Endothelial cell of umbilical vein (primary cell): ENCODE measurements at regions not wholly inside any gene's neighbourhood (a gene's known extent, or its start where the extent isn't known, plus 50 kb on each side); places are given as distances from the start of the nearest gene placed in this dataset.

ENCODE experiments used
- BruUV-seq: library from RNA; stranded (reverse); fragments of 400-500 nt; replicated peaks from 2 replicates; lab custom pipeline; 2021; lab: Mats Ljungman, UMichigan
- CTCF ChIA-PET: fragments of 300-600, 350-600 bp; sonication (Branson Sonifier 250); formaldehyde crosslinking; loops from one replicate; lab custom pipeline; 2021; ENCODE audit warnings: antibody characterized with exemption, inconsistent platforms; lab: Charles Lee
- POLR2A ChIA-PET: fragments of 300-600, 350-600 bp; sonication (Branson Sonifier 250); formaldehyde crosslinking; loops from one replicate; lab custom pipeline; 2021; ENCODE audit warnings: antibody characterized with exemption, inconsistent platforms; lab: Charles Lee
- DNase-seq: peaks from one replicate; pipeline ENCODE4 v3.0.0-alpha.2; 2011; ENCODE audit warnings: low read depth, low spot score
- FAIRE-seq: peaks from 2 replicates; lab custom pipeline; 2011; peaks lifted over from hg19 to GRCh38; lab: Jason Lieb, UNC
- H2AFZ ChIP-seq: 2 replicates; pipeline ENCODE4 v1.6.0; 2012; ENCODE audit warnings: low read depth, low read length, control low read depth, inconsistent platforms
- H3K27ac ChIP-seq: 2 replicates; pipeline ENCODE4 v1.5.1; 2011; ENCODE audit warnings: low read depth, mild to moderate bottlenecking, control low read depth, low read length, moderate library complexity; ENCODE audit not compliant: insufficient read depth
- H3K27me3 ChIP-seq, 2 experiments: 2 replicates each; pipeline versions ENCODE4 v1.6.0 to v1.6.1; 2011; ENCODE audit warnings: low read length in 2 of 2, mixed read lengths in 1 of 2; ENCODE audit not compliant: control insufficient read depth in 2 of 2, insufficient read depth in 2 of 2
- H3K36me3 ChIP-seq, 2 experiments: 2 replicates in 1 of 2; 3 replicates in 1 of 2; pipeline ENCODE4 v1.5.1; 2011; ENCODE audit warnings: low read length in 2 of 2, mild to moderate bottlenecking in 1 of 2, moderate library complexity in 1 of 2; ENCODE audit not compliant: control insufficient read depth in 2 of 2, insufficient read depth in 2 of 2; ENCODE audit errors: extremely low read depth in 1 of 2
- H3K4me1 ChIP-seq: 3 replicates; pipeline ENCODE4 v1.5.1; 2011; ENCODE audit warnings: mild to moderate bottlenecking, low read length; ENCODE audit not compliant: control insufficient read depth, insufficient read depth; ENCODE audit errors: extremely low read depth
- H3K4me2 ChIP-seq: 2 replicates; pipeline ENCODE4 v1.6.1; 2011; ENCODE audit warnings: low read length, control low read depth, mixed read lengths; ENCODE audit not compliant: insufficient read depth
- H3K4me3 ChIP-seq, 3 experiments: fragments of 200-600 bp in 1 of 3; sonication (generic), shearing (Covaris generic) in 1 of 3; replicated peaks in 1 of 3; 2 replicates each; pipeline ENCODE4 v1.5.1; 2011 to 2016; ENCODE audit warnings: control low read depth in 3 of 3, low read length in 3 of 3, mild to moderate bottlenecking in 2 of 3, inconsistent platforms in 1 of 3, low read depth in 1 of 3, moderate library complexity in 1 of 3; ENCODE audit not compliant: insufficient read depth in 1 of 3
- H3K79me2 ChIP-seq: 2 replicates; pipeline ENCODE4 v1.6.0; 2012; ENCODE audit warnings: low read length, inconsistent platforms; ENCODE audit not compliant: control insufficient read depth, insufficient read depth
- H3K9ac ChIP-seq: replicated peaks from 2 replicates; pipeline ENCODE3; 2011; ENCODE audit warnings: low read length, control low read depth; ENCODE audit not compliant: insufficient read depth; ENCODE audit errors: extremely low read depth
- H3K9me1 ChIP-seq: replicated peaks from 3 replicates; pipeline ENCODE4 v1.6.0; 2011; ENCODE audit warnings: mild to moderate bottlenecking, low read length; ENCODE audit not compliant: control insufficient read depth, insufficient read depth; ENCODE audit errors: extremely low read depth
- H3K9me3 ChIP-seq: replicated peaks from 2 replicates; pipeline ENCODE4 v1.5.1; 2012; ENCODE audit warnings: low read length, inconsistent platforms; ENCODE audit not compliant: control insufficient read depth, insufficient read depth
- H4K20me1 ChIP-seq: replicated peaks from 2 replicates; pipeline ENCODE3; 2011; ENCODE audit warnings: mild to moderate bottlenecking, low read length; ENCODE audit not compliant: control insufficient read depth, insufficient read depth; ENCODE audit errors: extremely low read depth
- EZH2 ChIP-seq: IDR thresholded peaks from 2 replicates; pipeline ENCODE4 v1.6.1; 2012; ENCODE audit warnings: borderline replicate concordance, low read depth, mild to moderate bottlenecking, moderate library complexity, low read length, inconsistent platforms; ENCODE audit not compliant: severe bottlenecking
- FOS ChIP-seq: IDR thresholded peaks from 2 replicates; pipeline ENCODE4 v1.6.1; 2011; ENCODE audit warnings: mild to moderate bottlenecking, low read length, moderate library complexity, borderline replicate concordance; ENCODE audit not compliant: insufficient read depth
- GATA2 ChIP-seq: IDR thresholded peaks from 2 replicates; pipeline ENCODE4 v1.7.0; 2011; ENCODE audit warnings: low read depth, mild to moderate bottlenecking, moderate library complexity, mixed read lengths, low read length; ENCODE audit not compliant: insufficient read length, insufficient read depth
- JUN ChIP-seq: IDR thresholded peaks from 2 replicates; pipeline ENCODE4 v1.6.1; 2011; ENCODE audit warnings: borderline replicate concordance, low read depth; ENCODE audit not compliant: insufficient read length, insufficient read depth
- MYC ChIP-seq: IDR thresholded peaks from one replicate; pipeline ENCODE4 v1.6.1; 2011; ENCODE audit warnings: mild to moderate bottlenecking, low read depth, low read length
- POLR2A ChIP-seq: IDR thresholded peaks from 2 replicates; pipeline ENCODE4 v1.6.1; 2012; ENCODE audit warnings: low read depth, mild to moderate bottlenecking, control low read depth, low read length
- POLR2AphosphoS5 ChIP-seq: IDR thresholded peaks from 2 replicates; pipeline ENCODE4 v1.6.1; 2012; ENCODE audit warnings: low read depth, mild to moderate bottlenecking, control low read depth, low read length, moderate library complexity; ENCODE audit not compliant: insufficient read depth
- dilution Hi-C: fragments of 300-500 bp; cut with MboI; formaldehyde crosslinking; loops from one replicate; pipeline ENCODE4 v1.15.0; 2019; ENCODE audit warnings: low sequenced_read_pairs; ENCODE audit not compliant: extremely low pct_ligation_motif_present
- intact Hi-C: fragments of 100-400 bp; cut with micrococcal nuclease; formaldehyde crosslinking; loops from one replicate; pipeline ENCODE4 v1.10.0; 2022
- TF ChIP-seq, protein P1 (sequence below), 2 donors: IDR thresholded peaks; 1 replicate in 1 of 2; 2 replicates in 1 of 2; pipeline ENCODE4 v1.5.1; 2011; ENCODE audit warnings: low read length in 2 of 2, mild to moderate bottlenecking in 2 of 2, moderate library complexity in 2 of 2, control low read depth in 1 of 2, inconsistent platforms in 1 of 2, low read depth in 1 of 2; ENCODE audit not compliant: insufficient read depth in 1 of 2; ENCODE audit errors: extremely low read depth in 1 of 2
- TF ChIP-seq, protein P2 (sequence below): IDR thresholded peaks from 2 replicates; pipeline ENCODE4 v1.6.1; 2011; ENCODE audit not compliant: insufficient read depth, insufficient read length

DNA sequence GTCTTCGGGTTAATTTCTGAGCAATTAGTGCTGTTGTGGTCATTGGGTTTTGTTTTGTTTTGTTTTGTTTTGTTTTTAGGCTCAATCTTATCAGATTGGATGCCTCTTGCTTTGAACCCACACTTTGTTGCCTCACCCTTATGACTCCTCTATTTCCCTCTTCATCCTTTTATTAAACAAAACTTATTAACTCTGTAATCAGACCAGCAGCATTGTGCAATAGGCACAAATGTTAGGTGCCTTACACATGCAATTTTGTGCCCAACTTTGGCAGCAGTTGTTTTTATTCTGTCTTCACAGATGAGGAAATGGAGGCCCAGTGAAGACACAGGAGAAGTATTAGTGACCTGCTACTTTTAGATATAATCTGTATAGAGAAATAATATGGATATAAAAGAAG lies 377.7 kb downstream of the KCNRG start:
- Histone ChIP-seq H3K9me1 (no peaks in the 10 kb centered on the region), H3K4me1 (peaks cover 28% of the 10 kb centered on the region), H3K9me3 (no peaks in the 10 kb centered on the region), H3K27me3 (no peaks in the 10 kb centered on the region), H3K4me2 (no peak overlapping the region), H3K4me3 (no peak overlapping the region), H3K36me3 (no peaks in the 10 kb centered on the region), H3K79me2 (no peaks in the 10 kb centered on the region), H3K9ac (no peak overlapping the region), H4K20me1 (no peaks in the 10 kb centered on the region), H2AFZ (no peak overlapping the region), H3K27ac (no peak overlapping the region)
- intact Hi-C loops (no loop called here), dilution Hi-C loops (no loop called here)
- BruUV-seq: no TSS peak
- FAIRE-seq: no peak
- DNase-seq: no peak
- TF ChIP-seq POLR2AphosphoS5 (no peak), POLR2A (no peak), FOS (no peak), MYC (no peak), EZH2 (no peak), JUN (no peak), GATA2 (no peak)
- TF ChIP-seq, protein P1, sequence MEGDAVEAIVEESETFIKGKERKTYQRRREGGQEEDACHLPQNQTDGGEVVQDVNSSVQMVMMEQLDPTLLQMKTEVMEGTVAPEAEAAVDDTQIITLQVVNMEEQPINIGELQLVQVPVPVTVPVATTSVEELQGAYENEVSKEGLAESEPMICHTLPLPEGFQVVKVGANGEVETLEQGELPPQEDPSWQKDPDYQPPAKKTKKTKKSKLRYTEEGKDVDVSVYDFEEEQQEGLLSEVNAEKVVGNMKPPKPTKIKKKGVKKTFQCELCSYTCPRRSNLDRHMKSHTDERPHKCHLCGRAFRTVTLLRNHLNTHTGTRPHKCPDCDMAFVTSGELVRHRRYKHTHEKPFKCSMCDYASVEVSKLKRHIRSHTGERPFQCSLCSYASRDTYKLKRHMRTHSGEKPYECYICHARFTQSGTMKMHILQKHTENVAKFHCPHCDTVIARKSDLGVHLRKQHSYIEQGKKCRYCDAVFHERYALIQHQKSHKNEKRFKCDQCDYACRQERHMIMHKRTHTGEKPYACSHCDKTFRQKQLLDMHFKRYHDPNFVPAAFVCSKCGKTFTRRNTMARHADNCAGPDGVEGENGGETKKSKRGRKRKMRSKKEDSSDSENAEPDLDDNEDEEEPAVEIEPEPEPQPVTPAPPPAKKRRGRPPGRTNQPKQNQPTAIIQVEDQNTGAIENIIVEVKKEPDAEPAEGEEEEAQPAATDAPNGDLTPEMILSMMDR (IDR thresholded peaks at IDR 0.05; ENCODE audit: extremely low read depth in 1 of 2, insufficient read depth in 1 of 2, low read depth in 1 of 2, low read length in 2 of 2): no peak
- TF ChIP-seq, protein P2, sequence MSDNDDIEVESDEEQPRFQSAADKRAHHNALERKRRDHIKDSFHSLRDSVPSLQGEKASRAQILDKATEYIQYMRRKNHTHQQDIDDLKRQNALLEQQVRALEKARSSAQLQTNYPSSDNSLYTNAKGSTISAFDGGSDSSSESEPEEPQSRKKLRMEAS: no peak
- ChIA-PET CTCF (no interaction called here), POLR2A (no interaction called here)
